KMS-11 (cell line): ENCODE measurements at regions not wholly inside any gene's neighbourhood (a gene's known extent, or its start where the extent isn't known, plus 50 kb on each side); places are given as distances from the start of the nearest gene placed in this dataset.

ENCODE experiments used
- H2AFZ ChIP-seq: fragments of 200-600 bp; sonication (generic); 2 replicates; pipeline ENCODE4 v1.6.1; 2016; ENCODE audit warnings: antibody characterized with exemption, mixed run types, low read depth
- H3K27ac ChIP-seq: fragments of 200-600 bp; sonication (generic); 2 replicates; pipeline ENCODE4 v1.6.1; 2016; ENCODE audit warnings: mild to moderate bottlenecking, mixed run types
- H3K27me3 ChIP-seq: fragments of 200-600 bp; sonication (generic); 2 replicates; pipeline ENCODE4 v1.6.1; 2017; ENCODE audit warnings: mild to moderate bottlenecking, low read depth, mixed run types, moderate library complexity; ENCODE audit not compliant: insufficient read depth
- H3K36me3 ChIP-seq: fragments of 200-600 bp; sonication (generic); 2 replicates; pipeline ENCODE4 v1.6.1; 2017; ENCODE audit warnings: mild to moderate bottlenecking, mixed run types; ENCODE audit not compliant: insufficient read depth
- H3K4me1 ChIP-seq: fragments of 200-600 bp; sonication (generic); 2 replicates; pipeline ENCODE4 v1.6.1; 2016; ENCODE audit warnings: mild to moderate bottlenecking, low read depth, mixed run types; ENCODE audit not compliant: poor library complexity, severe bottlenecking
- H3K4me2 ChIP-seq: fragments of 200-600 bp; sonication (generic); 2 replicates; pipeline ENCODE4 v1.7.0; 2016; ENCODE audit warnings: mild to moderate bottlenecking, mixed run types
- H3K4me3 ChIP-seq: fragments of 200-600 bp; sonication (generic); IDR thresholded peaks from 2 replicates; pipeline ENCODE4 v1.6.1; 2017; ENCODE audit warnings: low read depth, low read length, mixed read lengths; ENCODE audit not compliant: insufficient read depth
- H3K79me2 ChIP-seq: fragments of 200-600 bp; sonication (generic); 2 replicates; pipeline ENCODE4 v1.6.1; 2016; ENCODE audit warnings: low read depth, mixed run types; ENCODE audit not compliant: insufficient read depth
- H3K9ac ChIP-seq: fragments of 200-600 bp; sonication (generic); 2 replicates; pipeline ENCODE4 v1.6.1; 2016; ENCODE audit warnings: mild to moderate bottlenecking, mixed run types
- H4K20me1 ChIP-seq: fragments of 200-600 bp; sonication (generic); 2 replicates; pipeline ENCODE4 v1.6.1; 2016; ENCODE audit warnings: mild to moderate bottlenecking, mixed run types; ENCODE audit not compliant: insufficient read depth
- TF ChIP-seq, protein P1 (sequence below): fragments of 200-600 bp; sonication (generic); conservative IDR thresholded peaks from 2 replicates; pipeline ENCODE4 v1.6.1; 2017; ENCODE audit warnings: low read depth, mild to moderate bottlenecking, antibody characterized with exemption, low read length, moderate library complexity, mixed read lengths

DNA sequence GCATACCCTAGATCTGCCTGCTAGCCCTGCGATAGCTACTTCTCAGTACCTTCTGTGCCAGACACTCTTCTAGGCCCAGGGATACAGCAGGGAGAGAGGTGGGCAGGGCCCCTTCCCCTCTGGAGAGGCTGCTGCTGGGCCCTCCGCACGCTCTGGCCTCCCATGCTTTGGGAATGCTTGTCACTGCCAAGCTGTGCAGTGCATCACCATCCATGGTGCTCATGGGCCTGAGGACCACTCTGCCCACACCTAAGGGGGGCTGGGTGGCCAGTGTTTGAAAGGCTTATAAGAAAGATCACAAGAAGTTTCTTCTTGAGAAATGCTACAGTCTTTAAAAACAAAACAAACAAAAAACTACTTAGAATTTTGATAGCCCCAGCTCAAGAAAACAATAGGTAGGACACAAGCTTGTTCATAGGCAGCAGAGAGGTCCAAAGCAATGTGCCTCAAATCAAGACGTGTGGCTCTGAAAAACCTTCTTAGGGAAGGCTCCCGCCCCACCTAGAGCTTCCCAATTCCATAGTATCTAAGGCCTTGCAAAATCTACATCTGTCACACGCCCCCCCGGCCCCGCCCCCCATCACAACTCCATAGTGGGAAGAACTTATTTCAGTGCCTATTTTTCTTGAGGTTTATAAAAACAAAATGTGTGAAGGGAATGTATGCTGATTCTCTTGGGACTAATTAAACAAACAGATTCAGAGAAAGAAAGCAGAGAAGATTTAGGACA lies 145.8 kb downstream of the TM9SF2 start:
- Histone ChIP-seq H3K79me2 (no peaks in the 10 kb centered on the region), H3K36me3 (no peaks in the 10 kb centered on the region), H3K27ac (no peak overlapping the region), H3K4me3 (no peak overlapping the region), H3K4me2 (no peak overlapping the region), H3K27me3 (no peaks in the 10 kb centered on the region), H4K20me1 (no peaks in the 10 kb centered on the region), H3K4me1 (no peaks in the 10 kb centered on the region), H2AFZ (no peak overlapping the region), H3K9ac (no peak overlapping the region)
- TF ChIP-seq, protein P1, sequence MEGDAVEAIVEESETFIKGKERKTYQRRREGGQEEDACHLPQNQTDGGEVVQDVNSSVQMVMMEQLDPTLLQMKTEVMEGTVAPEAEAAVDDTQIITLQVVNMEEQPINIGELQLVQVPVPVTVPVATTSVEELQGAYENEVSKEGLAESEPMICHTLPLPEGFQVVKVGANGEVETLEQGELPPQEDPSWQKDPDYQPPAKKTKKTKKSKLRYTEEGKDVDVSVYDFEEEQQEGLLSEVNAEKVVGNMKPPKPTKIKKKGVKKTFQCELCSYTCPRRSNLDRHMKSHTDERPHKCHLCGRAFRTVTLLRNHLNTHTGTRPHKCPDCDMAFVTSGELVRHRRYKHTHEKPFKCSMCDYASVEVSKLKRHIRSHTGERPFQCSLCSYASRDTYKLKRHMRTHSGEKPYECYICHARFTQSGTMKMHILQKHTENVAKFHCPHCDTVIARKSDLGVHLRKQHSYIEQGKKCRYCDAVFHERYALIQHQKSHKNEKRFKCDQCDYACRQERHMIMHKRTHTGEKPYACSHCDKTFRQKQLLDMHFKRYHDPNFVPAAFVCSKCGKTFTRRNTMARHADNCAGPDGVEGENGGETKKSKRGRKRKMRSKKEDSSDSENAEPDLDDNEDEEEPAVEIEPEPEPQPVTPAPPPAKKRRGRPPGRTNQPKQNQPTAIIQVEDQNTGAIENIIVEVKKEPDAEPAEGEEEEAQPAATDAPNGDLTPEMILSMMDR = no peak

DNA sequence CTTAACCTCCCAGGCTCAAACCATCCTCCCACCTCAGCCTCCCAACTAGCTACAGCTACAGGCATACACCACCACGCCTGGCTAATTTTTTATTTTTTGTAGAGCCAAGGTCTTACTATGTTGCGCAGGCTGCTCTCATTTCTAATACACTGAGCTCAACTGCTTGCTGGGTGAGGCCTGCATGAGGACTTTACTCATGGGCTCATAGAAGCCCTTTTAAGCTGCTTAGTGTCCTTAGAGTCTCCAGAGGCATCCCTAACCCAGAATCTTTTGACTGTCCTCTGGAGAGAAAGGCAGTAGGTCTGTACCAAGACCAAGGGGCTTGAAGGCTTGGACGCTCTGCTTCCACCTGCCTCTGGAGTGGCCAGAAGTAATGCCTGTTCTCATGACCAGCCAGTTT lies 141.6 kb downstream of the TM9SF2 start:
- H3K4me1 ChIP-seq = no peaks in the 10 kb centered on the region
- no peaks in the 10 kb centered on the region for H3K79me2 ChIP-seq
- H3K4me3 ChIP-seq = no peak overlapping the region
- TF ChIP-seq, protein P1 = no peak
- H3K27ac ChIP-seq = no peak overlapping the region
- no peaks in the 10 kb centered on the region for H3K36me3 ChIP-seq
- H3K9ac ChIP-seq = no peak overlapping the region
- no peak overlapping the region for H3K4me2 ChIP-seq
- no peaks in the 10 kb centered on the region for H3K27me3 ChIP-seq
- H2AFZ ChIP-seq = no peak overlapping the region
- H4K20me1 ChIP-seq = no peaks in the 10 kb centered on the region

DNA sequence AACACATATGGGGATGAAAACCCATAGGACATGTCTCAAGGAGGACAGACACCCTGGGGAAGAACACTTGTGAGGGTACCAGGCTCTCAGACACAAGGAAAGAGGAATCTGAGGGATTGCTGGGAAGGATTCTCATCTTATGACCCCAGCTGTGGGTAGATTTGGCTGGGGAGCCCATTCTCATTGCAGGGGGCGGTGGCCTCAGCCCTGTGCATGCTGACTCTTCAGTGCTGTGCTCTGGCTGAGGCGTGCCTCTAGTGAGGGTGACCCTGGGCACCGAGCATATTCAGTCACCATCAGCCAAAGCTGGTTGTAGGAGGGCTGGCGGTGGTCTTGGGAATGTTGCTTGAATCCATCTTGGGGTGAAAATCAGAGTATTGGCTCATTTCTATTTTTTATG lies 140.7 kb downstream of the TM9SF2 start:
- H3K36me3 ChIP-seq = no peaks in the 10 kb centered on the region
- H3K9ac ChIP-seq = no peak overlapping the region
- H3K4me1 ChIP-seq = no peaks in the 10 kb centered on the region
- no peak overlapping the region for H3K27ac ChIP-seq
- no peaks in the 10 kb centered on the region for H3K79me2 ChIP-seq
- H3K27me3 ChIP-seq = no peaks in the 10 kb centered on the region
- no peak overlapping the region for H3K4me2 ChIP-seq
- TF ChIP-seq, protein P1 = no peak
- H3K4me3 ChIP-seq = no peak overlapping the region
- H4K20me1 ChIP-seq = no peaks in the 10 kb centered on the region
- no peak overlapping the region for H2AFZ ChIP-seq

DNA sequence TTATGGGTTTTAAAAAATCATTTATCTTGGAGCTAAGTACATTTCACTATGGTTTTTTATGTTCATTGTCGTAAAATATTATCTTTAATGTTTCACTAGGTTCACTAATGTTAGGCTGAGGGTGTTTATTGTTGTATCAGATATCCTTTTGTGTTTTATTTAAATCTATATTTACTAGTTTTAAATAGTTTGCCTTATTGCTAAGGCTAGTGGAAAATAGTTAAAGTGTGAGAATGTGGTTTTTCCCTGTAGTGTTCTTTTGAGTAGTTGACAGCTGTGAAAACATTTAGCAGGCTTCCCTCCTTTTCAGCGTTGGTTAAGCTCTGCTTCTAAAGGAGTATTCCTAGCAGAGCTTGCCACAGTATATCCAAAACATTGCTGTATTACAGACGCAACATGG lies 139.0 kb downstream of the TM9SF2 start:
- Histone ChIP-seq H3K4me1 (no peaks in the 10 kb centered on the region), H3K27ac (no peak overlapping the region), H2AFZ (no peak overlapping the region), H4K20me1 (no peaks in the 10 kb centered on the region), H3K4me3 (no peak overlapping the region), H3K4me2 (no peak overlapping the region), H3K27me3 (no peaks in the 10 kb centered on the region), H3K9ac (no peak overlapping the region), H3K36me3 (no peaks in the 10 kb centered on the region), H3K79me2 (no peaks in the 10 kb centered on the region)
- TF ChIP-seq, protein P1 = no peak
